ENCODE measurements at regions not wholly inside any gene's neighbourhood (a gene's known extent, or its start where the extent isn't known, plus 50 kb on each side); places are given as distances from the start of the nearest gene placed in this dataset.

- Histone ChIP-seq H3K4me3 (ENCODE audit: low read depth, low read length) (no peak overlapping the region), H3K9me3 (ENCODE audit: control insufficient read depth, insufficient read depth, low read length) (peaks cover 14% of the 10 kb centered on the region), H3K27ac (ENCODE audit: low read depth, low read length) (no peak overlapping the region), H3K27me3 (ENCODE audit: control insufficient read depth, insufficient read depth, low read length) (no peaks in the 10 kb centered on the region)
- DNase-seq (ENCODE audit: low read depth, low spot score), result no peak
- CTCF ChIA-PET, result no interaction called here
- TF ChIP-seq, protein P1, sequence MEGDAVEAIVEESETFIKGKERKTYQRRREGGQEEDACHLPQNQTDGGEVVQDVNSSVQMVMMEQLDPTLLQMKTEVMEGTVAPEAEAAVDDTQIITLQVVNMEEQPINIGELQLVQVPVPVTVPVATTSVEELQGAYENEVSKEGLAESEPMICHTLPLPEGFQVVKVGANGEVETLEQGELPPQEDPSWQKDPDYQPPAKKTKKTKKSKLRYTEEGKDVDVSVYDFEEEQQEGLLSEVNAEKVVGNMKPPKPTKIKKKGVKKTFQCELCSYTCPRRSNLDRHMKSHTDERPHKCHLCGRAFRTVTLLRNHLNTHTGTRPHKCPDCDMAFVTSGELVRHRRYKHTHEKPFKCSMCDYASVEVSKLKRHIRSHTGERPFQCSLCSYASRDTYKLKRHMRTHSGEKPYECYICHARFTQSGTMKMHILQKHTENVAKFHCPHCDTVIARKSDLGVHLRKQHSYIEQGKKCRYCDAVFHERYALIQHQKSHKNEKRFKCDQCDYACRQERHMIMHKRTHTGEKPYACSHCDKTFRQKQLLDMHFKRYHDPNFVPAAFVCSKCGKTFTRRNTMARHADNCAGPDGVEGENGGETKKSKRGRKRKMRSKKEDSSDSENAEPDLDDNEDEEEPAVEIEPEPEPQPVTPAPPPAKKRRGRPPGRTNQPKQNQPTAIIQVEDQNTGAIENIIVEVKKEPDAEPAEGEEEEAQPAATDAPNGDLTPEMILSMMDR (IDR thresholded peaks at IDR 0.05; ENCODE audit: low read depth, low read length), result no peak
- POLR2A ChIA-PET, result no interaction called here
Observed at GRCh38 chr9:118736406-118736805, 632.8 kb downstream of the BRINP1 start.

- Histone ChIP-seq H3K27me3 (ENCODE audit: control insufficient read depth, insufficient read depth, low read length) (no peaks in the 10 kb centered on the region), H3K27ac (ENCODE audit: low read depth, low read length) (no peak overlapping the region), H3K4me3 (ENCODE audit: low read depth, low read length) (no peak overlapping the region), H3K9me3 (ENCODE audit: control insufficient read depth, insufficient read depth, low read length) (peaks cover 24% of the 10 kb centered on the region)
- POLR2A ChIA-PET, result no interaction called here
- DNase-seq (ENCODE audit: low read depth, low spot score), result no peak
- TF ChIP-seq, protein P1 (IDR thresholded peaks at IDR 0.05; ENCODE audit: low read depth, low read length), result no peak
- CTCF ChIA-PET, result no interaction called here
Observed at GRCh38 chr9:118751077-118751847, 618.0 kb downstream of the BRINP1 start.

DNA sequence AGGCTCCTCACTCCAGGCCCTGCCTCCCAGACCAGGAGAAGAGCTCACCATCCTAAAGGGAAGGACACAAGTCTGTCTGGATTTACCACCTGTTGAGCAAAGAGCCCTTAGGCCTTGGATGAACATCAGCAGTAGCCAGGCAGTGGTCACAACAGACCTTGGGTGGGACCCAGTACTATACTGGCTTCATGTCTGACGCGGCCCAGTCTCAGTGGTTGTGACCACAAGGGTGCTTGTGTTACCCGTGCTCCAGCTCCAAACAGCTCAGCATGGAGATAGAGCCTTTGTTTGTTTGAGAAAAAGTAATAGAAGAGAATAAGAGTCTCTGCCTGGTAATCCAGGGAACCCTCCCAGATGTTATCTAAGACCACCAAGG lies 617.4 kb downstream of the BRINP1 start:
- H3K4me3 ChIP-seq (ENCODE audit: low read depth, low read length), result no peak overlapping the region
- POLR2A ChIA-PET, result no interaction called here
- no peaks in the 10 kb centered on the region for H3K27me3 ChIP-seq (ENCODE audit: control insufficient read depth, insufficient read depth, low read length)
- DNase-seq (ENCODE audit: low read depth, low spot score), result no peak
- CTCF ChIA-PET, result no interaction called here
- TF ChIP-seq, protein P1 (IDR thresholded peaks at IDR 0.05; ENCODE audit: low read depth, low read length), result no peak
- H3K27ac ChIP-seq (ENCODE audit: low read depth, low read length), result no peak overlapping the region
- peaks cover 24% of the 10 kb centered on the region for H3K9me3 ChIP-seq (ENCODE audit: control insufficient read depth, insufficient read depth, low read length)

DNA sequence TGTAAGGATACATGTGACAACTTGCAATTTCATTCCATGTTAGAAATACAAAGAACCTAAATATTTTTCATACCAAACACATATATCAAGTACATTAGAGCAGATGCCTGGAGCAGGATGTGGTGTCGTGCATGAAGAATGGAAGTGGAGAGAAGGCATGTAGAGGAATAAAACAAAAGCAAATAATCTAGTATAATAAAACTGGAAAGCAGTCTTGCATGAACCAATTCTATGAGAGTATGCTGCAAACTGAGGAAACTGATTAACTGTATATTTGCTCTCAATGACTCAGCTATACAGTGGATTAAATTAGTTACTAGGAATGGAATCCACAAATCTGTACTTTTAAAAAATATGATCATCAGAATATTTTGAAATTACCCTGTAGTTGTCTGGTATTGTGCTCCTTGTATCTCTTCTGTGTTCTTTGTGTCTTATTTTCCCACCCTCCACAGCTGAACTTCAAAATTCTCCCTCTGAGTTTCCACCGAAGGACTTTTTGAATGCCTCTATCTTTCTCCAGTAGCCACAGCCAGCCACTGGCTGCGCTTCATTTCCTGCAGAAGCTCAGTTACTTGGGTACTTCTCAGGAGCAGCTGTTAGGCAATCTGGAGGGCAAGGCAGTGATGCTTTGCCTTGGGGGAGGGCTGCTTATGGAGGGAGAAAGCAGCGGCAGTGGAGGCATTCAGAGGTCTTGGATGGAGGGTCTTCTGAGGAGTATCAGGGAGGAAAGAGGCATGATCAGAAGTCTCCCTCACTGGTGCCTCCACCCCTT lies 608.0 kb downstream of the BRINP1 start:
- ChIA-PET POLR2A (no interaction called here), CTCF (no interaction called here)
- TF ChIP-seq, protein P1 (IDR thresholded peaks at IDR 0.05; ENCODE audit: low read depth, low read length), result no peak
- peaks cover 17% of the 10 kb centered on the region; the same call in 1 of the 2 replicates for H3K9me3 ChIP-seq (ENCODE audit: control insufficient read depth, insufficient read depth, low read length)
- no peak overlapping the region for H3K4me3 ChIP-seq (ENCODE audit: low read depth, low read length)
- DNase-seq (ENCODE audit: low read depth, low spot score), result no peak
- H3K27me3 ChIP-seq (ENCODE audit: control insufficient read depth, insufficient read depth, low read length), result no peaks in the 10 kb centered on the region
- H3K27ac ChIP-seq (ENCODE audit: low read depth, low read length), result no peak overlapping the region

- Histone ChIP-seq H3K9me3 (ENCODE audit: control insufficient read depth, insufficient read depth, low read length) (peaks cover 11% of the 10 kb centered on the region), H3K27ac (ENCODE audit: low read depth, low read length) (no peak overlapping the region), H3K27me3 (ENCODE audit: control insufficient read depth, insufficient read depth, low read length) (no peaks in the 10 kb centered on the region), H3K4me3 (ENCODE audit: low read depth, low read length) (no peak overlapping the region)
- TF ChIP-seq, protein P1 (IDR thresholded peaks at IDR 0.05; ENCODE audit: low read depth, low read length), result no peak
- ChIA-PET POLR2A (no interaction called here), CTCF (no interaction called here)
- DNase-seq (ENCODE audit: low read depth, low spot score), result no peak
Observed at GRCh38 chr9:118767571-118767970, 601.7 kb downstream of the BRINP1 start.
